Tibial nerve (tissue), 4 donors: ENCODE measurements at regions not wholly inside any gene's neighbourhood (a gene's known extent, or its start where the extent isn't known, plus 50 kb on each side); places are given as distances from the start of the nearest gene placed in this dataset.

Experiments
- CTCF ChIP-seq, 5 experiments: fragments of 200-600 bp in 3 of 5; fragments of 450-650 bp in 2 of 5; sonication (generic) in 3 of 5; IDR thresholded peaks; one replicate each; pipeline ENCODE4 v1.5.1; 2016 to 2019; ENCODE audit warnings: antibody characterized with exemption in 5 of 5, mild to moderate bottlenecking in 3 of 5, moderate library complexity in 2 of 5
- EP300 ChIP-seq, 2 donors: sonication (generic); formaldehyde crosslinking; IDR thresholded peaks; one replicate each; pipeline ENCODE4 v1.6.1; 2017; ENCODE audit warnings: antibody characterized with exemption in 2 of 2, mild to moderate bottlenecking in 1 of 2

GRCh38 chr3:171955598-171955997, 83.8 kb upstream of the FNDC3B start:
- TF ChIP-seq EP300 (IDR thresholded peaks at IDR 0.05) = no peak
- TF ChIP-seq CTCF (IDR thresholded peaks at IDR 0.05) = no peak
